Breast epithelium (tissue), 4 donors: ENCODE measurements at regions not wholly inside any gene's neighbourhood (a gene's known extent, or its start where the extent isn't known, plus 50 kb on each side); places are given as distances from the start of the nearest gene placed in this dataset.

ENCODE experiments used
- DNase-seq, 2 donors: peaks; one replicate each; pipeline ENCODE4 v3.0.0-alpha.2; 2019; ENCODE audit warnings: low spot score in 2 of 2
- H3K27ac ChIP-seq, 2 donors: fragments of 200-600 bp; sonication (generic) in 1 of 2; one replicate each; pipeline ENCODE4 v1.5.1; 2016 to 2019; ENCODE audit warnings: mild to moderate bottlenecking in 1 of 2
- H3K27me3 ChIP-seq, 2 donors: fragments of 200-600 bp; sonication (generic) in 1 of 2; one replicate each; pipeline versions ENCODE4 v1.5.1 to v1.6.0; 2017 to 2019; ENCODE audit warnings: control low read depth in 1 of 2, mild to moderate bottlenecking in 1 of 2
- H3K36me3 ChIP-seq: fragments of 200-600 bp; one replicate; pipeline ENCODE4 v1.5.1; 2019
- H3K4me1 ChIP-seq, 2 donors: fragments of 200-600 bp; sonication (generic); one replicate each; pipeline ENCODE4 v1.5.1; 2016 to 2019; ENCODE audit warnings: control low read depth in 1 of 2
- H3K4me3 ChIP-seq, 3 donors: fragments of 200-600 bp; sonication (generic); 1 replicate in 2 of 3; 2 replicates in 1 of 3; pipeline ENCODE4 v1.5.1; 2016 to 2019; ENCODE audit warnings: mild to moderate bottlenecking in 3 of 3, moderate library complexity in 2 of 3
- H3K9me3 ChIP-seq, 2 donors: fragments of 200-600 bp; sonication (generic) in 1 of 2; one replicate each; pipeline ENCODE4 v1.5.1; 2016 to 2019; ENCODE audit warnings: control low read depth in 1 of 2
- POLR2A ChIP-seq: fragments of 450-650 bp; IDR thresholded peaks from one replicate; pipeline ENCODE4 v1.6.1; 2016; ENCODE audit warnings: antibody characterized with exemption, mild to moderate bottlenecking, moderate library complexity
- POLR2AphosphoS5 ChIP-seq, 3 donors: sonication (generic); formaldehyde crosslinking; IDR thresholded peaks; one replicate each; pipeline ENCODE4 v1.6.1; 2017; ENCODE audit warnings: antibody characterized with exemption in 3 of 3
- intact Hi-C: fragments of 100-400 bp; cut with DNase I; formaldehyde crosslinking; loops from one replicate; pipeline ENCODE4 v1.15.1; 2023; ENCODE audit warnings: low total_unique reads
- TF ChIP-seq, protein P1 (sequence below), 3 donors: fragments of 450-650 bp; IDR thresholded peaks; one replicate each; pipeline ENCODE4 v1.5.1; 2016 to 2017; ENCODE audit warnings: antibody characterized with exemption in 3 of 3, mild to moderate bottlenecking in 3 of 3, moderate library complexity in 3 of 3

DNA sequence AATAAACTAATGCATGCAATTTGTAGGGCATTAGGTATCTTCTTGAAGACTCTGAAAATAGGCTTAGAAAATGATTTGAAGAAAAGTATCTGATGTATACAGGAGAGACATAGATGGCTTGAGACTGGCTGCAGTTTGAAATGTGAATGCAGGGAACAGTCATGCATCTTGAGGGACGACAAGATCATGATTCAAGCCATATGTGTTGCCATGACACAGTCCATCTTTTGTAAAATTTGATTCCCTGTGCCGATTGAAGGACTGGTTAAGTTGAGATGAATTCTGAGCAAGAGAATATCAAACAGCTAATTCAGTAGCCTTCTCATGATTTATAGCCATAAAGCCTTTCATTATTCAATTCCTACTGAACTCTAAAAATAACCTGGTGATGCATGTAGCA lies 231.6 kb downstream of the CASP12 start:
- intact Hi-C loops, result no loop called here
- Histone ChIP-seq H3K4me3 (no peak overlapping the region), H3K27me3 (no peaks in the 10 kb centered on the region), H3K4me1 (no peaks in the 10 kb centered on the region), H3K36me3 (no peaks in the 10 kb centered on the region), H3K27ac (no peak overlapping the region), H3K9me3 (no peaks in the 10 kb centered on the region)
- no peak for TF ChIP-seq POLR2A
- TF ChIP-seq, protein P1, sequence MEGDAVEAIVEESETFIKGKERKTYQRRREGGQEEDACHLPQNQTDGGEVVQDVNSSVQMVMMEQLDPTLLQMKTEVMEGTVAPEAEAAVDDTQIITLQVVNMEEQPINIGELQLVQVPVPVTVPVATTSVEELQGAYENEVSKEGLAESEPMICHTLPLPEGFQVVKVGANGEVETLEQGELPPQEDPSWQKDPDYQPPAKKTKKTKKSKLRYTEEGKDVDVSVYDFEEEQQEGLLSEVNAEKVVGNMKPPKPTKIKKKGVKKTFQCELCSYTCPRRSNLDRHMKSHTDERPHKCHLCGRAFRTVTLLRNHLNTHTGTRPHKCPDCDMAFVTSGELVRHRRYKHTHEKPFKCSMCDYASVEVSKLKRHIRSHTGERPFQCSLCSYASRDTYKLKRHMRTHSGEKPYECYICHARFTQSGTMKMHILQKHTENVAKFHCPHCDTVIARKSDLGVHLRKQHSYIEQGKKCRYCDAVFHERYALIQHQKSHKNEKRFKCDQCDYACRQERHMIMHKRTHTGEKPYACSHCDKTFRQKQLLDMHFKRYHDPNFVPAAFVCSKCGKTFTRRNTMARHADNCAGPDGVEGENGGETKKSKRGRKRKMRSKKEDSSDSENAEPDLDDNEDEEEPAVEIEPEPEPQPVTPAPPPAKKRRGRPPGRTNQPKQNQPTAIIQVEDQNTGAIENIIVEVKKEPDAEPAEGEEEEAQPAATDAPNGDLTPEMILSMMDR (IDR thresholded peaks at IDR 0.05), result no peak
- no peak for TF ChIP-seq POLR2AphosphoS5 (IDR thresholded peaks at IDR 0.05)
- DNase-seq, result no peak

DNA sequence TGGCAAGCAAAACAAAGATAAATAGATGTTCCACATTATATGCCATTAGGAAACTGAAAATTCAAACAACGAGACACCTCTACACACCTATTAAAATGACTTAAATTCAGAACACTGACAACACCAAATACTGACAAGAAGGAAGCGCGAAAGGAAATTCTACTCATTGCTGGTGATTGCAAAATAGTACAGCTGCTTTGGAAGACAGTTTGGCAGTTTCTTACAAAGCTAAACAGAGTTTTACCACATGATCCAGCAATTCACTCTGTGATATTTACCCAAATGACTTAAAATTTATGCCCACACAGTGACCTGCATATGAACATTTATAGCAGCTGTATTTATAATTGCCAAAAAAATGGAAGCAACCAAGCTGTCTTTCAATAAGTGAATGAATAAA lies 232.6 kb downstream of the CASP12 start:
- intact Hi-C loops, result no loop called here
- TF ChIP-seq POLR2AphosphoS5 (IDR thresholded peaks at IDR 0.05) (no peak), POLR2A (no peak)
- TF ChIP-seq, protein P1 (IDR thresholded peaks at IDR 0.05), result no peak

DNA sequence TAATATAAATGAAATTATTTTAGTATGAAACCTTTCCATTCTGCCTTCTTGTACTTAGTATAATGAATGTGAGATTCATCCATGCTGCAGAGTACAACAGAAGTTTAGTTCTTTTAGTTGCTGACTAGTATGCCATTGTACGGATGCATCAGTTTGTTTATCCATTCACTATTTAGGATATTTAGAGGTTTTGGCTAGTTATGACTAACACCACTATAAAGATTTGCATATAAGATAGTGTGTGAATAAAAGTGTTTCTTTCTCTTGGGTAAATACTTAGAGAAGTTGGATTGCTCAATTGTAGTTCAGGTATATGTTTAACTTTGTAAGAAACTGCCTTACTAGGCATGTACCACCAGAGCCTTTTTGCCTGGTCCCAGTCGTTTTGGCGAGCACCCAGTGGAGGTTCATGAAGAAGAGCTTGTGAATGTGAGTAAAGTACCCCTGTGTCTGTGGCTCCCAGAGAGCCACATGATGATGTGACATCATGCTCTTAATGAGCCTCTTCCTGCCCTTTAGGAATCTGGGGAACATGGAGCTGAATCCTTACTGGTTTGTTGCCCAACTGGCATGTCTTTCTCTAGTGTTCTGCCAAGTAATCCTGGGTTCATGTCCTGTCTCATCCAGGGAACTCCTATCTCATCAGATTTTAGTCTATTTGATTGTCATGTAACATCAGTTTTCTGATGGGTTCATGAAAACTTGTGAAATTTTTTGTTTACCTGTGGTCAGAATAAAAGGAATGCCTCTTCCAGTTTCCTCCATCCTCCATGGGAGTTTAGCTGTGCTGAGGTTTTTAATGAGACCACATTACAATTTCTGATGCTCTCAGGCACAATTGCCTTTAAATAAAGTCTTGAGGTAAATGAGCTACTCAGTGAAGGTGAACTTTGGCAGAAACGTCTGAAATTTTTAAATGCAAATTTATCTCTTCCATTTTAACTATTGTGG lies 234.8 kb downstream of the CASP12 start:
- Histone ChIP-seq H3K4me1 (no peaks in the 10 kb centered on the region), H3K36me3 (no peaks in the 10 kb centered on the region), H3K27me3 (no peaks in the 10 kb centered on the region), H3K9me3 (no peaks in the 10 kb centered on the region), H3K27ac (no peak overlapping the region), H3K4me3 (no peak overlapping the region)
- TF ChIP-seq, protein P1 (IDR thresholded peaks at IDR 0.05), result no peak
- TF ChIP-seq POLR2AphosphoS5 (IDR thresholded peaks at IDR 0.05) (no peak), POLR2A (no peak)
- intact Hi-C loops, result no loop called here
- no peak for DNase-seq

More for the DNA sequence above, 232.6 kb downstream of the CASP12 start:
- Histone ChIP-seq H3K27me3 (no peaks in the 10 kb centered on the region), H3K4me1 (no peaks in the 10 kb centered on the region), H3K27ac (no peak overlapping the region), H3K9me3 (no peaks in the 10 kb centered on the region), H3K4me3 (no peak overlapping the region), H3K36me3 (no peaks in the 10 kb centered on the region)
- no peak for DNase-seq

DNA sequence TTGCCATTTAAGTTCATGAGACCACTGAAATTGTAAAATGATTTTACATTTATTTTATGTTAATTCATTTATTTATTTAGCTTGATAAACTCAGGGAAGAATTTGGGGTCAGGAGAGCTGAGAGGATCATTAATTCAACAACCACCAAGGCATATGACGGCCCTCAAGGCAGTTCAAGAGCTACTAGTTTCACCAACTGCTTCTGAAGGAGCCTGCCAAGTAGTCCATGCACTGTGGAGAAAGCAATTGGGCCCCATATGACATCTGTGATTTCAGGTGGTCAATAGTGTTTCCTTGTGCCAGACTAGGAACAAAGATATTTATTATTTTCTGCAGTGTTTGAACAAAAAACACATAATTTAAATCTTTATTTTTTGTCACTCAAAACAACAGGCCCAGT lies 236.4 kb downstream of the CASP12 start:
- Histone ChIP-seq H3K27me3 (no peaks in the 10 kb centered on the region), H3K9me3 (no peaks in the 10 kb centered on the region), H3K4me1 (no peaks in the 10 kb centered on the region), H3K4me3 (no peak overlapping the region), H3K27ac (no peak overlapping the region), H3K36me3 (no peaks in the 10 kb centered on the region)
- TF ChIP-seq POLR2A, result no peak
- no peak for TF ChIP-seq POLR2AphosphoS5 (IDR thresholded peaks at IDR 0.05)
- TF ChIP-seq, protein P1 (IDR thresholded peaks at IDR 0.05), result no peak
- intact Hi-C loops, result no loop called here
- DNase-seq, result no peak

DNA sequence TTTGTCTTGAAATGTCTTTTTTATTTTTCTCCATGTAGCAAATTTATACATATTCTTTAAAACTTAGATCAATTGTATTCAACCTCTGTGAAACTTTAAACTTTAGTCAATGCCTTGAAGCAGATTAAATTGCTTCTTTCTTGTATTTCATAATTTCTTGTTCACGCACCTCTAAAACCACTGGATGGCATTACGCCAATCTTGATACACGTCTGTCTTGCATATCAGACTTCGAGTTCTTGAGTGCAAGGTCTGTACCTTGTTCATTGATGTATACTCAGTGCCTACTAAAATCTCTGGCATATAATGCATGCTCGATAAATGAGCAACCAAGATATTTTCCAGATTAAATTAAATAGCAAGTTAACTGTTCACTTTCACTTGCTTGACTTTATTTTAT lies 236.8 kb downstream of the CASP12 start:
- no peaks in the 10 kb centered on the region for H3K36me3 ChIP-seq
- H3K4me1 ChIP-seq, result no peaks in the 10 kb centered on the region
- no peak overlapping the region for H3K27ac ChIP-seq
- H3K27me3 ChIP-seq, result no peaks in the 10 kb centered on the region
- no peak for DNase-seq
- intact Hi-C loops, result no loop called here
- no peak overlapping the region for H3K4me3 ChIP-seq
- TF ChIP-seq, protein P1 (IDR thresholded peaks at IDR 0.05), result no peak
- TF ChIP-seq POLR2A (no peak), POLR2AphosphoS5 (IDR thresholded peaks at IDR 0.05) (no peak)
- H3K9me3 ChIP-seq, result no peaks in the 10 kb centered on the region
